GM19043 (cell line): ENCODE measurements at regions not wholly inside any gene's neighbourhood (a gene's known extent, or its start where the extent isn't known, plus 50 kb on each side); places are given as distances from the start of the nearest gene placed in this dataset.

Experiments
- ATAC-seq: cut with Tn5 transposase; IDR thresholded peaks from one replicate; pipeline ENCODE4 v1.9.1; 2021; ENCODE audit warnings: low read depth; ENCODE audit not compliant: unreplicated experiment

GRCh38 chr11:19597876-19598275, 114.8 kb upstream of the NAV2 start:
- no peak for ATAC-seq

DNA sequence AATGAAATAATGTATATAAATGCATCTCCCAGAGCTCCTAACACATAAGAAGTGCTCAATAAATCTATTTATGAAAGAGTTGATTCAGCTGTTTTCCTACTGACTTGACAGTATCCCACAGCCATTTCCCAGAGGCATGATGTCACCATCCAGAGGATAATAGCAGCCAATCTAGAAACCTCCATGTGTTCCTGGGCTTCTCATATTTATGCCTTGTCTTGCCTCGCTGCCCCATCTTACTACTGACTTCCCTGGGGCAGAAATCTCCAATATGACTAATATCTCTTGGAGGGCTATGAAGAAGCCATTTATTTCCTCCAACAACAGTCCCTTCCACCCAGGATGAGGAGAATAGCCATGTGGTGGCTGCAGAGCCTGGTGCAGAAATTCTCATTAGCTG, 115.4 kb upstream of the NAV2 start:
- no peak for ATAC-seq

DNA sequence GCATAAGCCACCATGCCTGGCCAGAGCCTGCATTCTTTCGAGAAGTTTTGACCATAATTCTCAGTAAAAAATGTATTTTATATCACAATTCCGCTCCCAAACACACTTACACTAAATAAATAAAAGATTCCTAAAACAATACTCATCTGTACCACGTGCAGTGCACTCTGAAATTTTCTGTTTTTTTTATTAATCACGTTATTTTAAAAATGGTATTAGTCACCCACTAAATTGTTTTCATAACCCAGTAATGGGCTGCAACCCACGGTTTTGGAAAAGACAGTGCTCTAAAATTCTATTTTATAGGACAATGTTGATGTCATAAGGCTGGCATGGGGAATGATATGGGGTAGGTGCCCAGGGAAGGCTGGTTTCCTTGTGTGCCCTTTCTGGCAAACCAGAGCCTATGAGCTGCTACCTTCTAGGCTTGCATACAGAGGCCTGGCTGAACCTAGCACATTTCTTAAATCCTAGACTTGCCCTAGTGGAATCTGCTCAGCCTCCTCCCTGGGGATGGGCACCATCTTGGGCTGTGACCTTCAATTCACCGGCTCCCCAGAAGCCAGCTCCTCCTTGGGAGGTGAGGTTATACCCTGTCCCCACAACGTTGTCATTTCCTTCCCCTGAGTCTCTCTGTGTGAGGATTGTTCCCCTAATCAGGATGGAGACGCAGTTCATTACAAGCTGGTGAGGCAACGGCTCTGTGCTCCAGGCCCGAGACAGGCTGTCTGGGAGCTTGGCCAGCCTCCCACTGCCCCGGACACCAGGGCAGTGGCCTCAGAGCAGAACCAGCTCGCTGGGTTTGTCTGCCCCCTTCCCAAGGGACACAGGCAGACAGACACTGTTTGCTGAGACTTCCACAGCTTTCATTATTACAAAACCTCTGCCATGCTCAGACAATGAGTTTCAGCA, 116.5 kb upstream of the NAV2 start:
- no peak for ATAC-seq

DNA sequence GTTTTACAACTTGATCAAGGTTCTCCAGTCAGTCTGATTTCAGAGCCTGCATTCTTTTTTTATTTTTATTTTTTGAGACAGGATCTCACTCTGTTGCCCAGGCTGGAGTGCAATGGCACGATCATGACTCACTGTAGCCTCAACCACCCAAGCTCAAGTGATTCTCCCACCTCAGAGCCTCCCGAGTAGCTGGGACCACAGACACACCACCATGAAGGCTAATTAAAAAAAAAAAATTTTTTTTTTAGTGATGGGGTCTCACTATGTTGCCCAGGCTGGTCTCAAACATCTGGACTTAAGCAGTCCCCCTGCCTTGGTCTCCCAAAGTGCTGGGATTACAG, 117.2 kb upstream of the NAV2 start:
- no peak for ATAC-seq

- no peak for ATAC-seq
These were observed 118.3 kb upstream of the NAV2 start for GRCh38 chr11:19594326-19594725.

GRCh38 chr11:19592842-19593241, 119.8 kb upstream of the NAV2 start:
- ATAC-seq = no peak

DNA sequence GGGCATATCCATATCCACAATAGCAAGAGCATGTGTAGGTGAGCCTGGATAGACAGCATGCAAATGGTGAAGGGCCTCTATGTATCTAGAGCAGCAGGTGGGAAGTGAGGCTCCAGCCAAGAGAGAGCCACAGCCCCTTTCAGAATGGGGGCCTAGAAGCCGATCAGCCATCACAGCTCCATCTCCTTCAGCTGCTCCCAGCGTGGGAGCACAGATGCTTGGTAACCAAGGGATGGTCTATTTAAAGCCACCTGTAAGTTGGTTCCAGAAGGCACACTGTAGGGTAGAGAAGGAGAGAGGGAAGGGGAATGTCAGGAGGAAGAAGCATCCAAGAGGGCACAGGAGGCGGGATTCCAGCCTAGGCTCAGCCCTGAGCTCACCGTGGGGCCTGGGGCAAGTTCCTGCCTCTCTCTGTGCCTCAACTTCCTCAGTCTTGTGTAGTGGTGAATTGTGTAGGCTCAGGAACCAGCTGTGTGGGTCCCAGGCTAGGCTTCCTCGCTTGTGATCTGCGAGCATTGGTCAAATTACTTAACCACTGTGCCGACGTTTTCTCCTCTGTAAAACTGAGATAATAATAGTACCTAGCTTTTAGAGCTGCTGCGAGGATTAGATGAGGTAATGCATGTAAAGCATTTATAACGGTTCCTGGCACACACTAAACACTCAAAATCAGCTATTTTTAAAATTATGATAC, 122.9 kb upstream of the NAV2 start:
- no peak for ATAC-seq

GRCh38 chr11:19587979-19588378, 124.7 kb upstream of the NAV2 start:
- no peak for ATAC-seq

DNA sequence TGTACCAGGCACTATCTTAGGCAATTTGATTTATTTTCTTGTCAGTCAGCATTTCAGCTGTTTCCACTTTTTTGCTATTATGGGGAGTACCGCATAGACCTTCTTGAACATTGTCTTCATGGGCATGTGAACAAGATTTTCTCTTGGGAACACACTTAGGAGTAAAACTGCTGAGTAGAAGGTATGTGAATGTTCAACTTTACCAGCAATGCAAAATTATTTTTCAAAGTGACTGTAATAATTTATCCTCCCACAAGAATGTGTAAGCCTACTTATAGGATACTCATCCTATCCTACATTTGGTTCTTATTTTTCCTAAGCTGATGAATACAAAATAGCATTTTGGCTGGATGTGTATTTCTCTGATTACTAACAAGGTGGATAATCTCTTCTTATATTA, 132.0 kb upstream of the NAV2 start:
- no peak for ATAC-seq

DNA sequence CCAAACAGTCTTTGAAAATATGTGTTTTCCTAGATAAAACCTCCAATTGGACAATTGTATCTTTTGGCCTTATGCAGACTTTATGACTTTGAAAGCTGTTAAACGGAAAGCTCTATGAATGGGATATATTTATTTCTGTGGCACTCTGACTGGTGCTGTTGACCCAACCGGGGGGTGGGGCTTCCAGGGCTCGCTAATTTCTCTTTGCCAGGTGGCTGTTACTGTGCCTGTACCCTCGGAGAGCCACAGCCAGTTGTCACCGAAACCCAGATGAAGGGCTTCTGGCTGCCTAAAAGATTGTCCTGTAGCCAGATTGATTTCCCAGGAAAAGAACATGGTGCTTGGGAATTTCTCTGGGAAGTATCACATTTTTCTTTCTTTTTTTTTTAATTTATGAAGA, 132.7 kb upstream of the NAV2 start:
- ATAC-seq = no peak

DNA sequence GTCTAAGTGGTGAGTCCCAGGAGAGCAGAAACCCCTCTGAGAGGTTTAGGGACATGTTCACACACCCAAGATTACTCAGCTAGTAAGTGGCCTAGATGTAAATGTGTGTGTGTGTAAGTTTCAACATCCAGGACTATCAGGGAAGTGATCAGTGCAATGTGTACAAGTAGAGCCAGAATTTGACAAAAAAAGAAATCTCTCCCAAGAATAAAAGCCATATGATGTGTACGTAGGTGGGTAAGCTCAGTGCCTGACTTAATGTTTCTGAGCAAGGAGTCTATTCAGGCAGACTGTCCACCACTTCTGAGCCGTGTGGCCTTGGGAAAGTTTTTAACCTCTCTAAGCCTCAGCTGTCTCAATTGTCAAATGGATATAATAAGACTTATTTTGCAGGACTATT, 133.8 kb upstream of the NAV2 start:
- ATAC-seq = no peak

DNA sequence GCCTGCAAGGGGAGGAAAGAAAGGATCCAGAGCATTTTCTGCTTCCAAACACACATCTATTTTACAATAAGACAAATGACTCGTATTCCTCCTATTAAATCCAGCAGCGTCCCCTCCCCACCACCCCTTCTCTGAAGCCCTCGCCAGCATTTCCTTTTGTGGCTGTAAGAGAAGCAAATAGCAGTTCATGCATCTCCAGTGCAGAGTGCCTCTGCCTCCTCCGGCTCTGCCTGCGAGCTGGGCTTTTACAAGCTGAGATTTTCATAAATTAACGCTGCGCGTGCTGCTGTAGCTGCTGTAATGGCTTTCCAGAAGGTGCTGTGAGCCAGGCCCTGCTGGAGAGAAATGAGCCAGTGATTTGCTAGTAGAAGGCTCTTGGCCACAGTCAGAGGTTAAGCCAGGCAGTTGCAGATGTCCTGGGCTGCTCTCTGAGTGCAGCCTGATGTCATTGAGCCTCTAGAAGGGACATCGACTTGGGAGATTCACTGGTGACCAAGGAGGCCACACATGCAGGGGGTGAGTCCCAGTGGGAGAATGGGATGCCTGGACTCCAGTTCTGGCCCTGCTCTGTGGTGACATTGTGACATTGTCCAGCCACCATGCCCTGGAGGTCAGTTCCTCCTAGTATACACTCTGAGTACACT, 134.5 kb upstream of the NAV2 start:
- ATAC-seq = no peak

DNA sequence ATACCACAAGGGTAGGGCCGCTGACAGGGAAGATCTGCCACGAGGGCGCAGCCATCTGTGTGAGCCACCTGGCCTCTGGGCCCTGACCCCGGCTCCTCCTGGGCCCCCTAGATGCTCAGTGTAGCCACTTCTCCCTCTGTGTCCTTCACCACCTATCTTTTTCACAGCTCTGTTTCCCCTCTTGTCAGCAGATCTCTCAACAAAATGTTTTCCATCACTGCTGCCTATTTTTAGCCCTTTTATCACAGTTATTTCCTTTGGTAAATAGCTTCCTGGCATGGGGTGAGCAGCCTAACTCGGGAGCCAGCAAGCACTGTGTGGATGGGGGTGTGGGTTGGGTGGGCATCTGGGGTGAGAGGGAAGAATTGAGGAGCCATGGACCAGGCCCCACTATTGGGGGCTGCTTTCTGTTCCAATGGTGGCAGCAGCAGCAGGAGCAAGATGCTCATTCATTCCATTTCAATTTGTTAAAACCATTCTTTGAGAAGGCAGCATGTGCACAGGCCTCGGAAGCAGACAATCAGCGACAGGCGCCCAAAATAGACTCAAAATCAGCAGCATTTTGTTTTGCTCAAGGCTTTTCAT, 135.2 kb upstream of the NAV2 start:
- ATAC-seq = no peak

- no peak for ATAC-seq
These were observed 135.7 kb upstream of the NAV2 start for GRCh38 chr11:19576903-19577302.

- ATAC-seq = no peak
These were observed 136.6 kb upstream of the NAV2 start for GRCh38 chr11:19576054-19576453.

DNA sequence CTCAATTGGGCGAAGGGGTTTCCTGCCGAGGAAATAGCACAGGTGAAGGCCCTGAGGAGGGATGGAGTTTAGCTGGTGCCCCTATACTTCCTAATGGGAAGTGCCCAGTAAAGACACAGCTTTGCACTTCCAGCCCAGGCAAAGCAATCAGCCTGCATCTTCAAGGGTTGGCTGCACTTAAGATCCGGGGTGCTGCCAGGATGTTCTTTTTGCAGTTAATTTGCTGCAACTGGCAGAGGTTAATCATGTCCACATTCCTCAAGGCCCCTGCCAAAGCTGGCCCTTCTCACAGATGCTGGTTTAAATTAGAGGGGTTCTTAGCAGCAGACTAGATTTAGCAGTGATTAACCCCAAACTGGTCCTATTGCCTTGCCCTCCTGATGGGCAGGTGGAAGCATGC, 137.7 kb upstream of the NAV2 start:
- no peak for ATAC-seq

- ATAC-seq = no peak
These were observed 139.0 kb upstream of the NAV2 start for GRCh38 chr11:19573666-19574065.

DNA sequence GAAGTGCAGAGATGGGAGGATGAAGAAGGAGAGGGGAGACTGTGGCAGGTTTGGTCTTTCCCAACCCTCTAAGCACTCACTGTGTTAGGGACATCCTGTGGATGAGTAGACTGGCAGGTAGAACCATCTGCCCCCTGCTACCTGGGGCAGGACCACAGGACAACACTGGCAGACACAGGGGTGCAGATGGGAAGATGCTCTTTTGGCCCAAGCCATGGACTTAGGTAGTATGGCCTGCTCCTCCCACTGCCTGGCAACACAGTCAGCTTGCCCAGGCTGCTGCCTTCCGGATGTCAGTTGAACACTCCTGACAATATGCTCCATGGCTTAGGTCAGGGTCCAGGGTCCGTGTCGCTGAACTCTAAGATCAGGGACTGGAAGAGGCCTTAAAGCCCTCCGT, 140.7 kb upstream of the NAV2 start:
- ATAC-seq = no peak

DNA sequence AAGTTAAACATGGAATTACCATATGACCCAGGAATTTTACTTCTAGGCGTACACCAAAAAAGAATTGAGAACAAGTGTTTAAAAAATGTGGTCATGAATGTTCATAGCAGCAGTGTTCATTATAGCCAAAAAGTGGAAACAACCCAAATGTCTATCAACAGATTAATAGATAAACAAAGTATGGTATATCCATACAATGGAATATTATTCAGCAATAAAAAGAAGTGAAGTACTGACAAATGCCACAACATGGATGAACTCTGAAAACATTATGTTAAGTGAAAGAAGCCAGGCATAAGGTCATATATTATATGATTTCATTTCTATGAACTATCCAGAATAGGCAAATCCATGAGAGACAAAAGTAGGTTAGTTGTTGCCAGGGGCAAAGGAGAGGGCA, 141.7 kb upstream of the NAV2 start:
- ATAC-seq = no peak

- no peak for ATAC-seq
These were observed 144.6 kb upstream of the NAV2 start for GRCh38 chr11:19567996-19568395.
